CD4-positive, alpha-beta T cell treated with Interleukin-10 for 1 hour (primary cell): ENCODE measurements at regions not wholly inside any gene's neighbourhood (a gene's known extent, or its start where the extent isn't known, plus 50 kb on each side); places are given as distances from the start of the nearest gene placed in this dataset.
"Not testable (repeated sequence)": the region's sequence is repeated elsewhere in the genome, so short reads cannot be mapped to it uniquely, and the experiment has no call there.

ENCODE experiments used
- DNase-seq: peaks from one replicate; pipeline ENCODE4 v3.0.0-alpha.2; 2020

DNA sequence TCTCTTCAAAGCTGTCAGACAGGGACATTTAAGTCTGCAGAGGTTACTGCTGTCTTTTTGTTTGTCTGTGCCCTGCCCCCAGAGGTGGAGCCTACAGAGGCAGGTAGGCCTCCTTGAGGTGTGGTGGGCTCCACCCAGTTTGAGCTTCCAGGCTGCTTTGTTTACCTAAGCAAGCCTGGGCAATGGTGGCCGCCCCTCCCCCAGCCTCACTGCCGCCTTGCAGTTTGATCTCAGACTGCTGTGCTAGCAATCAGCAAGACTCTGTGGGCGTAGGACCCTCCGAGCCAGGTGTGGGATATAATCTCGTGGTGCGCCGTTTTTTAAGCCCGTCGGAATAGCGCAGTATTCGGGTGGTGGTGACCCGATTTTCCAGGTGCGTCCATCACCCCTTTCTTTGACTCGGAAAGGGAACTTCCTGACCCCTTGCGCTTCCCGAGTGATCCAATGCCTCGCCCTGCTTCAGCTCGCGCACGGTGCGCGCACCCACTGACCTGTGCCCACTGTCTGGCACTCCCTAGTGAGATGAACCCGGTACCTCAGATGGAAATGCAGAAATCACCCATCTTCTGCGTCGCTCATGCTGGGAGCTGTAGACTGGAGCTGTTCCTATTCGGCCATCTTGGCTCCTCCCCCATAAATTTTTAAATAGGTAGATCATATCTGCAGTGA, 785.1 kb downstream of the TDRD15 start:
- DNase-seq: not testable (repeated sequence)

DNA sequence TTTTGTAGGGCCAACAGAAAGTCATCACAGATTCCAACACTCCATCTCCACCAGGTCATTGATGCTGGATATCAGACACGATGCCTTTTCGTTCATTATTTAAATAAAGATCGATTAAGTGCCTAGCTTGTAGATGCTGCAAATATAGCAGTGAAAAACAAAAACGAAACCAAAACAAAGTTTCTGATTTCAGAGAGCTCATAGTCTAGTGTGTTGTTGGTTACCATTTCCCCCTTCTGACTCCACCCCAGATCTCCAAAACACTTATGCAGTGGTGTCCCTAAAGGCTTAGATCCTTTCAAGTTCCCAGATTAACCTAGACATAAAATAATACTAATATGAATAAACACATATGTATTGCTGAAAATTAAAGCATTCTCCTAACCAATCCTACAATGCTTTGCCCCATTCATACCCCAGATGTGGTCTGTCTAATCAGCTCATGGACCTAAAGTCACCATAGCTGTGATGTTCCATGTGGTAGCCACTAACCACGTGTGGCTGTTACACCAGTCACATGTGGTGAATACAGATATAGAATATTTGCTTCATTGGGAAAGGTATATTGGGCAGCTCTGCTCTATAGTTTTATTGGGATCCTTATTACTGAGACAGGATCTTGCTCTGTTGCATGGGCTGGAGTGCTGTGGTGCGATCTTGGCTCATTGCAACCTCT, 787.2 kb downstream of the TDRD15 start:
- DNase-seq: no peak

DNA sequence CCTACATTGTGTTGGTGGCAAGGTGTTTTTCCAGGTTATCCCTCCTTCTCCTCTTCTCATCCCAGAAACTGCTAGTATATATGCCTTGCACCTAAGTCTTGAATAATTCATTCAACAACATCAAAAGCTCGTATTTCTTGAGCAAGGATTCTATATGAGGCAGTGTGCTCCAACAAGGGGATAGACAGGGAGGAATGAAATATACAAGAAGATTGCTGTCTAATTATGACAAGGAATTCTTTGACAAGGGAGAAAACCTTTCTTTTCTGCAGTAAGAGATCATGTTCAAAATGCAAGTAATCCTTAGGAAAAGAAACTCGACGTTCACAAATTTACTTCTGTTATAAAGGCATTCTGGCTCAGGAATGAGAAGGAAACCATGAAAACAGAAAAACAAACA, 788.6 kb downstream of the TDRD15 start:
- no peak for DNase-seq

DNA sequence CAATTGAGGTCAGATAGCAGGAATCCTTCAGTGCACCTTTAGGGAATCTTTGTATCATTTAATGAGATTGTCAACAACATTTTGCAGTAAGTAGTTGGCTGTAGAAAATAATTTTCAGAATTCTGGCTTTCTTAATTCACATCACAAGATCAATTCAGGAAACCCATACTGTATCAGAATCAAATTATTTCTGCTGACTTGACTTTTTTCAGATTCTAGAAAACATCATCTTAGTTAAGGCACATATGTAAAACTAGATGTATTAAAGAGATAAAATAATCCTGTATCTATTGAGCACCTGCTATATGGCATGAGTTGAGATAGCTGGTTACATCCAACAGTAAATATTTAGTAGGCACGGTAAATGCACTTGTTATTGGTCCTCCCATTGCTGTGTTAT, 791.4 kb downstream of the TDRD15 start:
- DNase-seq: no peak

DNA sequence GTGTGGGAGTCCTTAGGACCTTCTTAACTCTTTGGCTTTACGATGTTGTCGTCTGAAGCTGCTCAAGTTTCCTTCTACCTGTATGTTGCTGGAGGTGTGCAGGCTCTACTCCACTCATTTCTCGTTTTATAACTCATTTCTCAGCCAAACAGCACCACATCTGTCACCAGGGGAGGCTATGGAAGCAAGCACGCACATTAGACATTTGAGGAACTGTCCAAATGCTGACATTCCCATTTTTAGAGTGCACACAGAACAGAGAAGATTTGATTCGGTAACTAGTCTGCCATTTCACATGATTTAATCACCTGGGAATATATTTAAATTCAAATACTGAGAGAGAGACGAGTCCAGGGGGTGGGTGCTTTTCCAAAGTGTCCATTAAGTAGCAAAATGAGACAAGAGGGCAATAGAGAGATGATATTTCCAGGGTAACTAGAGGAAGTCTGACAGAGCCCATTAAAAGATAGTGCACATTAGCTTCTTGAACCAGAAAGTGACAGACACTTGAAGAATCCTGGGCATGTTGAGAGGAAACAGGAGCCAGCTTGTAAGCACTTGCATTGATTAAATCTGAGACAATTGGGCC, 793.3 kb downstream of the TDRD15 start:
- no peak for DNase-seq

DNA sequence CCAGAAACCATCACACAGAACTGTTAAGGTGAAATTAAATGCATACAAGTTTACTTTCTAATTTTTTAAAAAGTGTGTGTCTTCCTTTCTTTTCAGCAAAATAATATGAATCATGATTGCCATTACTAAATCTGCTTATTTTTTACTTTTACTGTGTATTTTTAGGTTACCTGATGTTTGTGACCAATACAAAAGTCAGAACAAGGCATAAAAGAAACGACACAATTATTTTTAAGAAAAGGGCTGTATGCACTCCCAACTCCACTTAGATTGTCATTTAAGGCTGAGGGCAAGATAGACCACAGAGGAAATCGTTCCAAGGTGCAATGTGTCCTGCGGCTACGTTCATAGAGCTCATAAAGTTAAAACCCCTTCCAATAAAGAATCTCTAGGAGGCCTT, 797.0 kb downstream of the TDRD15 start:
- DNase-seq: no peak

DNA sequence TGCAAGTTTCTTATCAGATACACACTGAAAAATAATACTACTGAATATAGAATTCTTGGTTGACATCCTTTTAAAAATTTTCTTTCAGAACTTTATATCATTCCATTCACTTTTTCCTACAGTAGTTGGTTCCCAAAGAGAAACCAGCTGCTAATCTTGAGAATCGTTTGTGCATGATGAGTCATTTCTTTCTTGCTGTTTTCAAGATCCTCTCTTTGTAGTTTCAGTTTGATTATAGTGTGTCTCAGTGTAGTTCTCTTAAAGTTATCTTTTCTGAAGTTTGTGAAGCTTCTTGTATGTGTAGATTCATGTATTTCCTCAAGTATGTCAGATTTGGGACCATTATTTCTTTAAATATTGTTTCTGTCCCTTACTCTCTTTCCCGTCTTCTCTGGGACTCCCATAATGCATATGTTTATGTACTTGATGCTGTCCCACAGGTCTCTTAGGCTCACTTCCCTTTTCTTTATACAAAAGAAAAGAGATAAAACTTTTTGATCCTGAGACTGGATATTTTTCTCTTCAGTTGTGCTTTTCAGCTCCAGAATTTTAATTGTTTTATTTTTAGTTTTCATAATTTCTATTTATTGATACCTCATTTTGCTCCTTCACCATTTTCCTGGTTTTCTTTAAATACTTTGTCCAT, 801.0 kb downstream of the TDRD15 start:
- DNase-seq: no peak

DNA sequence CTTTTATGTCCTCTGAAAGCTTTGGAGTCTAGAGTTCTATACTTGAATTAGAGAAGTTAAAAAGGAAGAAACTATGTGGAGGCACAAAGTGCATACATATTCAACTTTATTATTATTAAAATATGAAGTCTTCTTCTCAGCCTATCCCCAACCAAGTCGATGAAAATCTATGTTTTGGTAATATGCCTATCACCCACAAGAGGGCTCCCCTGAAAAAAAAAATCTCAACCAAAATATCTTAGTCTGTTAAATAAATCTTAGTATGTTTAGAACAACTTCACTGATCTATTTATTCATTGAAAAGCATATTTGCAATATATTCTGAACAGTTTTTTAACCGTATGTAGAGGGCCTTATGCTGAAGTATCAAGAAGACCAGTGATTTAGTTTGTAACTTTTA, 804.5 kb downstream of the TDRD15 start:
- DNase-seq: no peak

DNA sequence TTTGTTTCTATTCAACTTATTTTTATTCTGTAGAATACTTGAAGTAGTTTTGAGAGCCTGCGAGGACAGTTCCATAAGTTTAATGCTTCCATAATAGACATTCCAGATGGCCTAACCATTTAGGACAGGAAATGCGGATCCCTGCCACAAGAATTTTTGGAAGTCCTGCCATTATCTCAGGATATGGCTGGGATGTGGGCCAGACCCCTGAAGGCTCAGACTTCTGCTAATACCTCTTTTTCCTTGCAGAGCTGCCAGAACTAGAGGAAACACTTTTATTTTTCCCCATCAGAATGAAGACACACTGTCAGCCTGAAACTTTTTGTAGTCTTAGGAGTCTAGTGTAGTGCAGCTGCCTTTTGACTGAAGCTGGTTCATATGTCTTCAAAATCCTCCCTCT, 806.5 kb downstream of the TDRD15 start:
- DNase-seq: no peak

DNA sequence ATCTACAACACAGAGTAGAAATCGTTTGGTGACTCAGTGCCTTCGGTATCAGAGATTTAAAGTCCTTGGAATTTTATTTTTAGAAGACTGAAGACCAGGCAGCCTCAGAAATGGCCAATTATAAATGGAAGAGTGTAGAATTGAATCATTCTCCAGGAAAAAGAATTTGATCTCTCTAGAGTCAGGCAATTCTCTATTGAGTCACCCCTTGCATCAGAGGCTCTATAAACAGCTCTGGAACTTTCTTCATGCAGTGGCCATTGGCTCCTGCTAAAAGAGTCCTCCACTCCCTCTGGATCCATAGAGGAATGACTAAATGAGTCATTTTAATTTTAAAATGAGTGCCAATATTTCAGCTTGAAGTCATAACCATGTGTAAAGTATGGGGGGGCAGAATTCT, 816.2 kb downstream of the TDRD15 start:
- DNase-seq: no peak

DNA sequence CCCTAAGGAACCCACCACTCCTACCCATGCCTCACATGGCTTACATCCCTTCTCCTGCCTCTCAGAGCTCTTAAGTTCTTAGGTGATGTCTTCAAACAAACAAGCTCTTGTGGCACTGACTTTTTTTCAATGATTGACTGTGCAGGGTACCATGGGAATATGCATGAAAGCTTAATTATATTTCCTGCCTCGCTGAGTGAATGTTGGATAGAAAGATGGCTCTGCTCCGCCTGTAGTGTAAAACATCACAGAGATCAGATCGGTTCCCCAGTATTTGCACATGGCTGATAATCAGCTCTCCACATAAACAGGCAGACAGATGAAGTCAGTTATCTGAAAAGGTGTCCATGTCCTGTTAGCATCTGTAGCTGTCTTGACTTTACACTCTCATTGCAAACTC, 820.8 kb downstream of the TDRD15 start:
- no peak for DNase-seq

DNA sequence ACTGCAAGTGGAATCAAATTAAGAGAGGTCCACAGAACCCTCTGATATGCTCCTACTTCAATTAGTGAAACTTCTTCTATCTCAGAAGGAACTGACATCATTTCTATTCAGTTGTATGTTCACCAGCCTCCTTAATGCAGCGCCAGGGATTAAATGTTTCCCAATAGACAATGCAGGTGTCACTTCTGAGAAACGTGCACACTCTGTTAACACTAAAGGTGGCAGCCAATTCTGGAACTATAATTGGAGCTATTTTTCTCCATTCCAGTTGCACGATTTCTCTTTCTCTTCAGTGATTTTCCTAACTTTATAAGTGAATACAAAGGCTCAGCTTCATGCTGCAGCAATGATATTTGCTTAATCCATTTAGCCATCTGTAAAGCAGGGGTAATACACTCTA, 821.9 kb downstream of the TDRD15 start:
- no peak for DNase-seq

DNA sequence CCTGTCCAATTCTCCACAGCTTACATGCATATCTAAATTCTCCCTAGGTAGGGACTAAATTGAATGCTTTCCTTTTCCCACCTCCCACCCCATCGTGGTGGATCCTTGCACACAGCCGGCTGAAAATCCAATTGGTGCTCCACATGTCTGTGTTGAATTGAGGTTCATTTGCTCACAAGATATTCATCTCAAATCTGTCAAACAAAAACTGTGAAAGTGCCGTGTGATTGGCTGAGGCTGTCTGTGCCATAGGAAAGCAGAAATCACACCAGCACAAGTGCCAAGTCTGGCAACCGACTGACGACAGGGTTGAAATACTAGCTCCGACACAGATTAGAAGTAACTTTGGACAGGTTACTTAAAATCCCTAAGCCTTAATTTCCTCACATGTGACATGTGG, 823.3 kb downstream of the TDRD15 start:
- DNase-seq: no peak

DNA sequence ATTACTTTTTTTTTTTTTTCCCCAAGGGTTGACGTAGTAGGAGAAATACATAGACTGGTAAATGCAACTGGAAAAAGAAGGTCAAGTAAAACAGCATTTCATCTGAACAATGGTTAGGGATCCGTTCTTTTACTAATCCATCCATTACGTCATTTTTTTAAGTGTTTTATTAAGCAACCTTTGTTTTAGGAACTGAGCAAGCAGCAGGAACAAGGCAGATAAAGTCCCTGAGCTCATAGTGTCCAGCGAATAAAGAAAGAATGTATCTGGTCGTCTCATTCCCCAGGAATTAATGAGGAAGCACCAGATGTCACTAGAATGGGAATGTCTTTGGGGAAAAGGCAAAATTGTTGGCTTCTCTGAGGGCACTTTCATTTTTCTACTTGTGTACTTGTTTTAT, 842.4 kb downstream of the TDRD15 start:
- DNase-seq: no peak

DNA sequence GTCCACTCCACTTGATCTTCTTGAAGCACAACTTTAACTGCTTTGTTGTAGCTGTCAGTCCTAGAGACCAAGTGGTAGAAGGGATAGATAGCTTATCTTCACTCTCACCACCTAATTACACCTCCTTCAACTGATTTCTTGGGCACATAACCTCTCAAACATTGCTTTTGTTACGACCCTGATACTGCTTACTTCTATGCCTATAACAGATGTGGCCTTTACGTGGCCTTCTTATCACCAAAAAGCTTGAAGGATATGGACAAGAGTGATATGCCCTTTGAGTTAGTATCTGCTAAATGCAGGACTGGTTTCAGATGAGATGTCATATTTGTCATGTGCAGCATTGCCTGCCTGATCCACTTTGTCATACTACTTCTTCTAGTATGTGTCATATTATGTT, 847.2 kb downstream of the TDRD15 start:
- no peak for DNase-seq

DNA sequence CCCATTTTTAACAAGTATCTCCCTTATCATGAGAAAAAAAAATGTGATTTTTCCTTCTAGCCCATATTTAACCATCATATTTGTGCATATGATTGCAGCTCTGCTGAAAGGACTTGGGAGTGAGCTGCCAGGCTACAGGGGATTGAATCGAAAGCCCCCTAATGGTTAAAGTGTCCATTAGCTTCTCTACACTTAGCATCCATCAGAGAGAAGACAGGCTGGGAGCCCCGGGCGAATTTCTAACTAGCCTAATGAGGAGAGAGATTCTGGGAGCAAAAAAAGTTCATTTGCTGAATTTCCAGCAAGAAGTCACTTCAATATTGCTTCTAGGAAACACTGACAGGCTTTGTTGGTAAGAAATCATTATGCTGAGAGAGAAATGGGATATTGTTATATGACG, 848.8 kb downstream of the TDRD15 start:
- DNase-seq: no peak

DNA sequence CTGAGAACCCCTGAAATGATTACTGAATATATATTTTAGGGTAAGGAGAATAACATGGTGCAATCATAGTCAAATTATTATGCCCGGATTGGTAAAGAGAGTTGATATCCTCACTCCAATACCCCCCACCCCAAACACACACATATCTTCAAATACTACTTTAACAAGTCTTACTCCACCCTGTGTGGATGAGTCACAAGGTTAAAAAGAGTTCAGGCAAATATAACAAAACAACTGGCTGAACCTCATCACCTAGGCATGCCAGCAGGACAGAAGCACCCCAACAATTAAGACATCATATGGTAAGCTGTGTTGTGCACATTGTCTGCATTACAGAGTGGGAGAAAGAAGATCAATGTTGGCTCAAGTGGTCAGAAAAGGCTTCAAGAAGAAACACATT, 857.4 kb downstream of the TDRD15 start:
- no peak for DNase-seq

DNA sequence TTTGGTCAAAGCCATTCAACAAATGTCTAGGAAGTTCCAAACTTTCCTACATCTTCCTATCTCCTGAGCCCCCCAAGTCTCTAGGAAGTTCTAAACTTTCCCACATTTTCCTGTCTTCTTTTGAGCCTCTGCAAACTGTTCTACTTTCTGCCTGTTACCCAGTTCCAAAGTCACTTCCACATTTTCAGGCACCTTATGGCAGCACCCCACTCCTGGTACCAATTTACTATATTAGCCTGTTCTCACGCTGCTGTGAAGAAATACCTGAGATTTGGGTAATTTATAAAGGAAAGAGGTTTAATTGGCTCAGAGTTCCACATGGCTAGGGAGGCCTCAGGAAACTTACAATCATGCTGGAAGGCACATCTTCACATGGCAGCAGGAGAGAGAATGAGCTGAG, 869.2 kb downstream of the TDRD15 start:
- DNase-seq: no peak

DNA sequence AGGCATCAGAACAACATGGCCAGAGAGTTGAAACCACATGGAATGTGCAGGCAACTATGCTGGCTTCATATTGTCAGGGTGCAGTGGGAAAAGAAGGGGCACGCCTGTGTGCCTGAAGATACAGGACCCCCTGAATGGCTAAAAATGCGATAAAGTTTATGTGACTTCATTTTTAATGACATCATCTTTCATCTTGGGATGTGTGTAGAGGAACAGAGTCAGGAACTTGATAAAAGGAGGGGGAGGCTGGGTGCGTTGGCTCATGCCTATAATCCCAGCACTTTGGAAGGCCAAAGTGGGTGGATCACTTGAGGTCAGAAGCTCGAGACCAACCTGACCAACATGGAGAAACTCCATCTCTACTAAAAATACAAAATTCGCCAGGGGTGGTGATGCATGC, 872.6 kb downstream of the TDRD15 start:
- DNase-seq: no peak

DNA sequence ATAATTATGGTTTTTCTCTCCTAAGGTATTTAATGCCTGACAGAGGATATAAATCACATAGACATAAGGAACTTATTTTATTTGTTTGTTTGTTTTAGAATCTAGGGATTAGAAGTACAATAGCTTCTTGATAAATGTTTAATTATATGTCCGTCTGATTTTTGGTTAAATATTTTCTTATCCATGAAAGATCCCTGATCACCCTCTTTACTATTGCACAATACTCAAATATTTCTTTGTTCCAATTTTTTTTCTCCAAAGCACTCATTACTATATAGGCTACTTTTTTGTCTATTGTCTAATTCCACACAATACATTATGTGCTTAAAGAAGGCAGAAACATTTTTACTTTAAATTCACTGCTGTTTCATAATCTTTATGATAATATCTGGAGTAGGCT, 875.8 kb downstream of the TDRD15 start:
- DNase-seq: no peak

DNA sequence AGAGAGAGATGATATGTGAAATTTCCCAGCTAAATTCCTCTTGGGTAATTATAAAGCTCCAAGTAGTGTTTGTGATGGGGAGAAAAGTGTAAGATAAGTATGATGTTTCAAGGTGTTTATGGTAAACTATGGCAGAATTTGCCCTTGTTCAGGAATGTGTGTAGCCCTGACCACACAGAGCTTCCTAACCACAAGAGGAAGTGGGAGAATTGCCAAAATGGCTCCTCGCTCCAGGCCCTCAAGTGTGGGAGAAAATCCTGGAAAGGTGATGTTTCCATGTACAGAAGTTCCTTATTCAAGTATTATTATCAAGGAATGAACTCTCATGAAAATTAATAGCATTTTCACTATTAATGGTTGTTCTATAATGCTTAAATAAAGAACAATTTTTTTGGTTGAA, 878.3 kb downstream of the TDRD15 start:
- no peak for DNase-seq

DNA sequence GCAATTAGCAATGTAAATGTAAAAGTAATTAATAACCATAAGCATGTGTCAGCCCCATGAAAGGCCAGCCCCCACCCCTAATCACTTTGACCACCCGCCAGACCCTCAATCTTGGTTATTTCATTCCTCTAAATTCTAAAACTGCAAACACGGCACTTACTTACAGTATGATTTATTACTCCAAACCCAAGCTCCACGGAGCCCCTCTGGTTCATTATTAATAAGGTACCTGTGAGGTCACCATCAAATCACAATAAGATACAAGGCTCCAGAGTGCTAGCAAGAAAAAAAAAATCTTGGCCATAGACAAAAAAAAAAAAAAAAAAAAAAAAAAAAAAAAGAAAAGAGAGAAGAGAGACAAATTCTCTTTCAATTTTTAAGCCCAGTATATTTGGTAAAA, 879.5 kb downstream of the TDRD15 start:
- DNase-seq: no peak

DNA sequence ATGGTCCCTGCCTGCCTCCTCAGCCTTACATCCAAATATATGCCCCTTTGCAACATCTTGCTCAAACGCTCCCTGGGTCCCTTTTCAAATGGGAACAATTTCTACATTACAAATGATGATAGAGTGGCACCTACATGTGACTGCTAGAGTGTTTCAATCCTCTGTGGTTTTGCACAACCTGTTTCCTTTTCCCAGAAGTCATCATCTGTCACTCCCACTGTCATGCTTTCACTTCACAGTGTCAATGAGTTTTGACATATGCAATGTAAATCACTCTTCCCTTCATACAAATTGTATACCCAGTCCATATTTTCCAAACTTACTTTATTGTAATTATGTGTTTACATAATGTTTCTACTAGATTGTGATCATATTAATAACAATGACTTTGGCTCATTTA, 887.3 kb downstream of the TDRD15 start:
- DNase-seq: no peak

DNA sequence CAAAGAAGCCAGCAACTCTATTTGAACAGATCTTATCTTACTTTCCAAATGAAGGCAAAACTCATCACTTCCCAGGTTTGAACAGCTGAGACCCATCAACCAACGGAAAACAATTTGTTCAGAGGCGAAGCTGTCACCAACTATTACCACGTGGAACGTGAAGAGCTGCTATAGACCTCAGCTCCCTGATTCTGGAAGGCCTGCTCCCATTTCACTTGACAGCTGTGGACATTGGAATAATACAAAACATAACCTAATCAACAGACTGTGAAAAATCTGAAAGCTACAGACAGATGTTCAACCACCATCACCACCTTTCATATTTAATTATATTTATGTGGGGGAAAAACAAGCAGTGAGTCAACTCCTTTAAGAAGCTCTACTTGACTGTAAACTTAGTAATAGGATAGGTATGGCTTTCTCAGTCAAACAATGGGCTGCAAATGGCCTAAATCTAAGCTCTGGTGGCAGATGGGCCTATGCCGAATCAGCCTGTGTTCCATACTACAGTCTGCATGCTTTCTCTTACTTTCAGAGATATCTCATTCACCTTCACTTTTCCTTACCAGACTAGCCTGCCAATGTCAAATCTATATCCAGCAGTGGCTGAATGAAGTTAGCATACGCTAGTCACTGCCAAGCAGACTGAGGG, 896.4 kb downstream of the TDRD15 start:
- no peak for DNase-seq
